ENCODE measurements at regions not wholly inside any gene's neighbourhood (a gene's known extent, or its start where the extent isn't known, plus 50 kb on each side); places are given as distances from the start of the nearest gene placed in this dataset.

GRCh38 chr7:114218283-114218682, 196.3 kb upstream of the FOXP2 start:
- intact Hi-C loops (cut with micrococcal nuclease) = no loop called here
- Mint-ChIP-seq H3K4me1 (ENCODE audit: insufficient read depth, unreplicated experiment) (no peaks in the 10 kb centered on the region), H3K27ac (ENCODE audit: low read depth, unreplicated experiment) (no peak overlapping the region), H3K9me3 (ENCODE audit: unreplicated experiment) (no peaks in the 10 kb centered on the region), H3K36me3 (ENCODE audit: insufficient read depth, unreplicated experiment) (no peaks in the 10 kb centered on the region), H3K27me3 (ENCODE audit: insufficient read depth, unreplicated experiment) (peaks cover 79% of the 10 kb centered on the region), H3K4me3 (ENCODE audit: unreplicated experiment) (no peak overlapping the region)
- no TSS peak for BruUV-seq (replicated peaks)
- TF ChIP-seq CTCF (IDR thresholded peaks at IDR 0.05; ENCODE audit: unreplicated experiment) = no peak
- CTCF ChIA-PET = interaction anchor here (0.6 kb wide), 2 partner anchors 19 to 191 kb away, joined by 3 read pairs; no protein-coding TSS in a partner anchor
- DNase-seq (ENCODE audit: unreplicated experiment) = no peak
- POLR2A ChIA-PET = no interaction called here

GRCh38 chr7:114217026-114217806, 197.4 kb upstream of the FOXP2 start:
- no peaks in the 10 kb centered on the region for H3K9me3 Mint-ChIP-seq (ENCODE audit: unreplicated experiment)
- peak; percentile 14 for TF ChIP-seq CTCF (IDR thresholded peaks at IDR 0.05; ENCODE audit: unreplicated experiment)
- ChIA-PET POLR2A (no interaction called here), CTCF (no interaction called here)
- H3K27me3 Mint-ChIP-seq (ENCODE audit: insufficient read depth, unreplicated experiment) = peaks cover 77% of the 10 kb centered on the region
- intact Hi-C loops (cut with micrococcal nuclease) = no loop called here
- H3K27ac Mint-ChIP-seq (ENCODE audit: low read depth, unreplicated experiment) = no peak overlapping the region
- H3K36me3 Mint-ChIP-seq (ENCODE audit: insufficient read depth, unreplicated experiment) = no peaks in the 10 kb centered on the region
- no TSS peak for BruUV-seq (replicated peaks)
- no peaks in the 10 kb centered on the region for H3K4me1 Mint-ChIP-seq (ENCODE audit: insufficient read depth, unreplicated experiment)
- DNase-seq (ENCODE audit: unreplicated experiment) = no peak
- H3K4me3 Mint-ChIP-seq (ENCODE audit: unreplicated experiment) = no peak overlapping the region

GRCh38 chr7:114214466-114214865, 200.1 kb upstream of the FOXP2 start:
- no peak for DNase-seq (ENCODE audit: unreplicated experiment)
- Mint-ChIP-seq H3K4me1 (ENCODE audit: insufficient read depth, unreplicated experiment) (no peaks in the 10 kb centered on the region), H3K27me3 (ENCODE audit: insufficient read depth, unreplicated experiment) (peaks cover 74% of the 10 kb centered on the region), H3K9me3 (ENCODE audit: unreplicated experiment) (no peaks in the 10 kb centered on the region), H3K27ac (ENCODE audit: low read depth, unreplicated experiment) (no peak overlapping the region), H3K36me3 (ENCODE audit: insufficient read depth, unreplicated experiment) (no peaks in the 10 kb centered on the region), H3K4me3 (ENCODE audit: unreplicated experiment) (no peak overlapping the region)
- no TSS peak for BruUV-seq (replicated peaks)
- TF ChIP-seq CTCF (IDR thresholded peaks at IDR 0.05; ENCODE audit: unreplicated experiment) = no peak
- intact Hi-C loops (cut with micrococcal nuclease) = no loop called here
- ChIA-PET POLR2A (no interaction called here), CTCF (no interaction called here)

GRCh38 chr7:114212721-114213429, 201.7 kb upstream of the FOXP2 start:
- intact Hi-C loops (cut with micrococcal nuclease) = no loop called here
- H3K4me1 Mint-ChIP-seq (ENCODE audit: insufficient read depth, unreplicated experiment) = no peaks in the 10 kb centered on the region
- ChIA-PET POLR2A (no interaction called here), CTCF (no interaction called here)
- H3K4me3 Mint-ChIP-seq (ENCODE audit: unreplicated experiment) = no peak overlapping the region
- H3K36me3 Mint-ChIP-seq (ENCODE audit: insufficient read depth, unreplicated experiment) = no peaks in the 10 kb centered on the region
- peaks cover 79% of the 10 kb centered on the region for H3K27me3 Mint-ChIP-seq (ENCODE audit: insufficient read depth, unreplicated experiment)
- no peaks in the 10 kb centered on the region for H3K9me3 Mint-ChIP-seq (ENCODE audit: unreplicated experiment)
- BruUV-seq (replicated peaks) = no TSS peak
- H3K27ac Mint-ChIP-seq (ENCODE audit: low read depth, unreplicated experiment) = no peak overlapping the region
- no peak for DNase-seq (ENCODE audit: unreplicated experiment)
- TF ChIP-seq CTCF (IDR thresholded peaks at IDR 0.05; ENCODE audit: unreplicated experiment) = no peak
